NB4 (cell line): ENCODE measurements at regions not wholly inside any gene's neighbourhood (a gene's known extent, or its start where the extent isn't known, plus 50 kb on each side); places are given as distances from the start of the nearest gene placed in this dataset.
A peak's percentile ranks its signal among the peaks of the same experiment; 100 is the strongest.

Experiments
- DNase-seq: peaks from one replicate; pipeline ENCODE4 v3.0.0; 2010; ENCODE audit warnings: low read depth
- H3K4me3 ChIP-seq: one replicate; pipeline ENCODE4 v1.5.1; 2011; ENCODE audit warnings: mild to moderate bottlenecking, low read depth, low read length, moderate library complexity
- MYC ChIP-seq: IDR thresholded peaks from 2 replicates; pipeline ENCODE4 v1.6.1; 2011; ENCODE audit warnings: low read depth, low read length
- POLR2A ChIP-seq: IDR thresholded peaks from 2 replicates; pipeline ENCODE4 v1.6.1; 2011; ENCODE audit warnings: mild to moderate bottlenecking; ENCODE audit not compliant: insufficient read length; ENCODE audit errors: extremely low read depth
- TF ChIP-seq, protein P1 (sequence below): IDR thresholded peaks from one replicate; pipeline ENCODE4 v1.5.1; 2012; ENCODE audit warnings: low read depth, low read length
- TF ChIP-seq, protein P2 (sequence below): IDR thresholded peaks from 2 replicates; pipeline ENCODE4 v1.6.1; 2011; ENCODE audit warnings: low read depth, low read length

DNA sequence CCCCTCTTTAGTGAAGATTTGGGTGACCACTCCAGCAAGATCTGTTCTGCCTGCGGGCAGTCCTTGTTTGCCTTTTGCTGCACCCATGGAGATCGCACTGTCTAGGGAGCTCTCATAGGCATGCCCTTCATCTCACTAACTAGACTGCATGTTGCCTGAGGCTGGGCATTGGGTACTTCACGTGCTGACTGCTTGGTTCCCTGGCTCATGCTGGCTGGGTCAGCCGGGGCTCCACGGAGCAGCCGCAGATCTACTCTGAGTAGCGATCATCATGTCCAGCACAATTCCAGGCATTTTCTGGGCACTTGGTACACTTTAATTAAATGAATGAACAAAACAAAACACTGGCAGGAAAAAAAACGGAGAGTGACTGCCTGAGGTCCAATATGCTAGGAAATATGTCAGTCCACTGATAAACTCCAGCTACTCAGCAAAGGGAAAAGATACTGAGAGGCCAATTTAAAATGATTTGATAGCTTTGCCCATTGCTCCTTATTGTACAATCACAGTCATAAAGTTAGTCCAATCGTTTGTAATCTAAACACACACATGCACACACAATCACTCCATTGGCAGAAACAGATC lies 220.3 kb downstream of the C1D start:
- TF ChIP-seq, protein P1, sequence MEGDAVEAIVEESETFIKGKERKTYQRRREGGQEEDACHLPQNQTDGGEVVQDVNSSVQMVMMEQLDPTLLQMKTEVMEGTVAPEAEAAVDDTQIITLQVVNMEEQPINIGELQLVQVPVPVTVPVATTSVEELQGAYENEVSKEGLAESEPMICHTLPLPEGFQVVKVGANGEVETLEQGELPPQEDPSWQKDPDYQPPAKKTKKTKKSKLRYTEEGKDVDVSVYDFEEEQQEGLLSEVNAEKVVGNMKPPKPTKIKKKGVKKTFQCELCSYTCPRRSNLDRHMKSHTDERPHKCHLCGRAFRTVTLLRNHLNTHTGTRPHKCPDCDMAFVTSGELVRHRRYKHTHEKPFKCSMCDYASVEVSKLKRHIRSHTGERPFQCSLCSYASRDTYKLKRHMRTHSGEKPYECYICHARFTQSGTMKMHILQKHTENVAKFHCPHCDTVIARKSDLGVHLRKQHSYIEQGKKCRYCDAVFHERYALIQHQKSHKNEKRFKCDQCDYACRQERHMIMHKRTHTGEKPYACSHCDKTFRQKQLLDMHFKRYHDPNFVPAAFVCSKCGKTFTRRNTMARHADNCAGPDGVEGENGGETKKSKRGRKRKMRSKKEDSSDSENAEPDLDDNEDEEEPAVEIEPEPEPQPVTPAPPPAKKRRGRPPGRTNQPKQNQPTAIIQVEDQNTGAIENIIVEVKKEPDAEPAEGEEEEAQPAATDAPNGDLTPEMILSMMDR, result no peak
- TF ChIP-seq, protein P2, sequence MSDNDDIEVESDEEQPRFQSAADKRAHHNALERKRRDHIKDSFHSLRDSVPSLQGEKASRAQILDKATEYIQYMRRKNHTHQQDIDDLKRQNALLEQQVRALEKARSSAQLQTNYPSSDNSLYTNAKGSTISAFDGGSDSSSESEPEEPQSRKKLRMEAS, result no peak
- TF ChIP-seq POLR2A, result no peak
- no peak for TF ChIP-seq MYC
- DNase-seq, result no peak
- no peak overlapping the region for H3K4me3 ChIP-seq

DNA sequence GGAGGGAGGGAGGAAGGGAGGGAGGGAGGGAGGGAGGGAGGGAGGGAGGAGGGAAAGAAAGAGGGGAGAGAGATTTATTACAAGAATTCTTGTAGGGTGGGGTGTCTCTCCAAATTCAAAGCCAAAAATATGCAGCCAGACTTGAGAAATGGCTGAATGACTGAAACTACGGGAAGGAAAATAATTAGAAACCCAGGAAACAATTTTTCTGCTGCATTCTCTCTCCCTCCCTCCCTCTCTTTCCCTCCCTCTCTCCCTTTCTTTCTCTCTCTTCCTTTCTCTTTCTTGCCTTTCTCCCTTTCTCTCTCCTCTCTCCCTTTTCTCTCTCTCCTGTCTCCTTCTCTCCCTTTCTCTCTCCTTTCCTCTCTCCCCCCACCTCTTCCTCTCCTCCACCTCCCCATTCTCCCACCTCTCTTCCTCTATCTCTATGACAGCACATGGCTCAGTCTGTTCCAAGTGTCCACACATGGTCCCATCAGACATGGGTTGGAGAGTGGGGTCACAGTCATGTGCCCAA lies 218.7 kb downstream of the C1D start:
- no peak for DNase-seq
- TF ChIP-seq, protein P2, result no peak
- TF ChIP-seq MYC (no peak), POLR2A (no peak)
- TF ChIP-seq, protein P1, result no peak
- H3K4me3 ChIP-seq, result no peak overlapping the region

DNA sequence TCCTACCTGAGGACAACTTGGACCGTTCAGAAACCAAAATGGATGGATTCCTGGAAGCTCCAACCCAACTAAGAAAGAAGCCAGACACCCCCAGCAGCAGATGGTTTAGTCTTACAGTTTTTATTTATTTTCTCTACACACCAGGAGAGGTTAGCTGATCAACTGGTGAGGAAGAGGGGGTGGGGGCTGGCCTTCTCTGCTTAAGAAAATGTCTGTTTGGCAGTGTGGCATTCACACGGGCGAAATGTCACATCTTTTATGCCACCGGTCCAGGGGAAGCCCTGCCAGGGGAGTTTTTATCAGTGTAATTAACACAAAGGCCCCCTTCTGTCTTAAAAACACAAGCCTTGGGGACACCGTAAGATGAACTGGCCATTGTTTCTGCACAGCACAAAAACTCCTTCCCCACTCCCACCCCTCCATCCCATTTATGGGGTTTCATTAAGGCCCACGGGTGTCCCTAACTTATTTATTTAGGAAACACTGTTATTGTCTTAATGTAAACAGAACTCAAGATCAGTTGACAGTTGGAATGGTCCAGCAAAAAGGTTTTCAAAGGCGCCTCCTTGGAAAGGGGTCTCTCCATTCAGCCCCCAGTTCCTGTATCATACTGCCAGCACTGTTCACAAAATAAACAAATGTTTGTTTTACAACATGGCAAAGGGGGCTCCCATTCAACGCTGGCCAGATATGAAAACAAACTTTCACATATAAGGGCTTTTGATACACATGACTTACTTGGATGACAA lies 217.0 kb downstream of the C1D start:
- H3K4me3 ChIP-seq, result no peak overlapping the region
- TF ChIP-seq, protein P2, result no peak
- TF ChIP-seq POLR2A (no peak), MYC (no peak)
- TF ChIP-seq, protein P1, result no peak
- no peak for DNase-seq

DNA sequence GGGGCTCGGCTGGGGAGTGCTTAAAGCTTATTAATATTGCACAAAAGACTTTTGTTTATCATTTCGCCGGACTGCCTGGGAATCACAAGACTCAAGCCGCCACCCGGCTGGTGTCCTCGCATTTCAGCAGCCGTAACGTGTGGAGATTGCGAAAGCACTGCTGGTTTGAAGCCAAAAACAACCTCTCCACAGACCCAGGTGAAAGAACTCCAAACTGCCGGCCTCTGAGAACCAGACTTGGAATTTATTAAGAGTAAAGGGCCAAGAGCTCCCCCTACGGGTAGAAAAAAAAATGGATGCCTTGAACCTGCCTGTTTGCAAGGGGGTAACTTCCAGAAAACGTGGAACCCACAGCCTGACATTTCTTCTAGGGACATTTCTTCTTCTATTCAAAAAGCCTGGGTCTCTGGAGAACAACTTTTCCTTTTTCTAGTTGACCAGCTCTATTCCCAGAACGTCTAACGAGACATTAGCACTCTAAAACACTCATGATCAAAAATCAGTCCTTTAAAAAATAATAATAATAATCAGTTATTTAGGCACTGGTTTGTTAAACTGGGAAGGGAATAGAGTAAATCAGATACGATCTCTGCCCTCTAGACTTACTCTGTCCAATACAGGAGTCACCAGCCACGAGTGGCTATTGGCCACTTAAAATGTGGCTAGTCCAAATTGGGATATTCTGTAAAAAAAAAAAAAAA lies 216.3 kb downstream of the C1D start:
- no peak overlapping the region for H3K4me3 ChIP-seq
- DNase-seq, result peak; percentile 70
- TF ChIP-seq, protein P1, result peak; percentile 73
- TF ChIP-seq, protein P2, result no peak

DNA sequence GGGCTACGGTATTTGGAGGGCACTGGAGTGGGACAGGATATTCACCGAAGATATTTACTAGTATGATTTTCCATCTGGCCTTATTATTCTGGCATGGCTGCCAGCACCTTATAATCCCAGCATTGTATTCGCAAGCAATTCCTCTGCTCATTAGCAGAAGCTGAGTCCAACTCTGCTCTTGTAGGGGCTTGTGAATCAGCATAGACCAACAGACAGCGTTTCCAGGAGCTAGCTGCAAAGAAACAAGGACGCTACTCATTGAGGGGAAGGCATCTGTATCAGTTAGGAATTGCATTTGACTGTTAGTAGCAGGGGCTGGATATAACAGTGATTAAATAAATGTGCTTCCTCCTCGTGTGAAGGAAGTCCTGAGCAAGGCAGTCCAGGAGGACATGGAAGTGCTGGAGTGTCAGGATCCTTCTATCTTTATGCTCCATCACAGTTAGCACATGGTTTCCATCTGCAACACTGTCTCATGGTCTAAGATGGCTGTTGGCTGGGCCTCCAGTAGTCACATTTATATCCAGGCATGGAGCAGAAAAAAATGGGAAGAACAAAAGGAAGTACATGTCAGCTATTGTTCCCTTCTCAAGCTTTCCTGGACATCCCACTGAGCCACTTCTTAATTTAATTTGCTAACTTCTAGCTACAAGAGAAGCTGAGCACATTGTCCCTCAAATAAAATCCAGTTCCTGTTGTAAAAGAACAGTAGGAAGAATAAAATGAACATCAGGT lies 214.1 kb downstream of the C1D start:
- TF ChIP-seq, protein P1, result no peak
- TF ChIP-seq, protein P2, result no peak
- TF ChIP-seq POLR2A (no peak), MYC (no peak)
- no peak overlapping the region for H3K4me3 ChIP-seq
- no peak for DNase-seq
